ENCODE measurements at regions not wholly inside any gene's neighbourhood (a gene's known extent, or its start where the extent isn't known, plus 50 kb on each side); places are given as distances from the start of the nearest gene placed in this dataset.

DNA sequence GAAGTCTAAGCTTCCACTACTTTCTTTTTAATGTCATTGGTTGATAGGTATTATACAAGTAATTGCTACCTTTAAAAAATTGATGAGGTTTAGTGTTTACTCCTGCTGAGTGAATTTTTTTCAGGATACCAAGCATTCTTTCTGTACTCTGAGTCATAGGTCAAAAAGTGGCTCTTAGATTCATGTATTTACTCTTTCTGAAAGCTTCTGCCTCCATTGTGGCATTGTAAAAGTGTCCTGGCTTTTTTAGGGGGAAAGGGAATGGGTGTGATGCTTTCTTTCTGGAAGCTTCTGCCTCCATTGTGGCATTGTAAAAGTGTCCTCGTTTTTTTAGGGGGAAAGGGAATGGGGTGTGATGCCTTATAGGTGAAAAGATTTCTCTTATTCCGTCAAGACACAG is 286.5 kb downstream of the LPIN1 start:
- DNase-seq: no peak

DNA sequence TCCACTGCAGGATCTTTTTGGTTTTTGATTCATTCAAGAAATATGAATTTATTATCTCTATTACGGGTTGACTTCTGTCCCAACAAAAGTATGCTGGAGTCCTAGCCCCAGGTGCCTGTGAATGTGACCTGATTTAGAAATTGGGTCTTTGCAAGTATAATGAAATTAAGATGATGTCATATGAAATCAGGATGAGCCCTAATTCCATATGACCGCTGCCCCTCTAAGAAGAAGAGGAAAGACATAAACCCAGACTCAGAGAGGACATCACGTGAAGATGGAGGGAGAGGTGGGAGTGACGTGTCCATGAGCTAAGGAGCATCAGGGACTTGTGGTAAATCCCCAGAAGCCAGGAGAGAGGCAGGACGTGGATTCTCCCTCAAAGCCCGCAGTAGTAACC is 287.1 kb downstream of the LPIN1 start:
- DNase-seq: no peak

DNA sequence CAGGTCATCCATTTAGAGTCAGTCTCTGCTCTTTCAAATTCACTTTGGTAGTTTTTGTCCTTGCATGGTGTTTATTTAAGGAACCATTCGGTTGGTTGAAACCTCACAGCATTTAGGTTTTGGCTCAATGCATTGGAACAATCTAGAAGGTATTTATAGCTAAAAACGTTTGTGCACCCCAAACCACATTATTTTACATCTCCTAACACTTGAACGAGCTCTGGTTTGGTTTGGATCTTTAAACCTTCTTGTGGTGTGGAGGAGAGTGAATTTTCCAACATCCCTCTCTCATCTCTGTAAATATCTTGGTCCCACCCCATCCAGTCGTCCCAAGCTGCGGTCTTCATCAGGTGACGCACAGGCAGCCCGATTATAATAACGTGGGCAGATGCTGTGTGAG is 287.9 kb downstream of the LPIN1 start:
- no peak for DNase-seq

DNA sequence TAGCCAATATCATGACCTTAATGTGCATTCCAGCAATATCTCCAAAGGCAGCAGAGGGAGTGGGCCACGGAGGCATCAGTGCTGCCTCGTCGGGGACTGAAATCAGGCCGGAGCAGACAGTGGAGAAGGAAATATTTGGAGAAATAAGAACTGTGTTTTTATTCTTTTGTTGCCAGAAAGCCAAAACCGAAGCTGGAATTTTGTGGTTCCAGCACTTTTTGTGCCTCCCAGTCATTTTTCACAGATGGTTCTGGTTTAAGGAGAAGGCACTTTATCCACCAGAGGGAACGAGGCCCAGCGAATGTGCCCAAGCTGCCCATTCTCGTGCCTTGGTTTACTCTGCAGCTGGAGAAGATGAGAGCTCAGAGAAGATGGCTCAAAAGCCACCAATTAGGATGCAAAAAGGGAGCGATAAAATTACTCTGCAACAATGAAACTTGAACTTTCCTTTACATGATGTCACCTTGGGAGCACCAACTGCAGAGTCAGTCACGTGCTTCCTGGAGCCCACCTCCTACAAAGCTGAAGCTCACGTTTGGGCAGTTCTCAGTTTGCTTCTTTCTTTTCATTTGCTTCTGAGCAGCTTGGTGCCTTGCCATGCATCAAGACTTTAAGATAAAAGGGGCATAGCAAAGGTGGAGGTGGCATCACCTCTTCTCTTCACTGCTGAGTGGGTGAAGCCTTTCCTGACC is 288.7 kb downstream of the LPIN1 start:
- no peak for DNase-seq

DNA sequence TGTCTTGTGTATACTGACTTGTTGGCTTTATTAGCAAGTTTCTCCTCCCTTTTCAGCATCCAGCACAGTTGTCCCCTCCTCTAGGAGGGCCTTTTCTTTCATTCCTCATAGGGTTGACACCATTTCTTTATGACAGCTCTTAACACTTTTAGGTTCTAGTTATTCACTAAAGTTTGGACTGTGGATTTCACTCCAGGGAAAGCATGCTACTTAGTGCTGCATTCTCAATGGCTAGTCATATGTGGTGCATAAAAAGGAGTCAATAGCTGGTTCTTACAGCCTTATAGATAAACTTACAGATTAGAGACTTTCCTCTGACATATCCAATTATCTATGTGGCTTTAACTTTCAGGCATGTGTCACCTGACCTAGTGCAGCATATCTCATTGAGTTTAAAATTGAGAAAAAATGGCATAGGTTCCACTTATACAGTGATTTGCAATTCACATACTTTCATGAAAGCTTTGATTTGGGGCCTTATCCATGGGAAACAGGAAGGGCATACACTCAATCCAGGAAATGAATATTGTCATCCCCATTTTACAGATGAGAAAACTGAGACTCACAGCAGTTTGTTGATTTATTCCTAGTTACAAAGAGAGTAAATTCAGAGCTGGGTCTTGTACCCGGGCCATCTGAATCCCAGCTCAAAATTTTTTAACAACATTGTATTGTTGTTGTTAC is 289.7 kb downstream of the LPIN1 start:
- DNase-seq: no peak

DNA sequence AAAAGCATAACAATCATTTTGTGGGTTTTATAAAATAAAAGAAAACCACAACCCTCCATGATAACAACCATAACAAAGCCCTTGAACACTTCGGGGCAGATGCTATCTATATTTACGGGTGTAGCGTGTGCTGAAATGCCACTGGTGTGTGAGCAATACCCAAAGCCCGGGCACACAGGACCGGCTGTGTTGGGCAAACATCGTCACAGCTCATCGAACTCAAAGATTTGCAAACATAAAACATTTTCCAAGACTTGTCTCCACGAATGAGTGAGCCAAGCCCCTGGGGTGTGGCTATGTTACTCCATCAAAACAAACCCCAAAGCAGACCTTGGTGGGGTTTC is 290.2 kb downstream of the LPIN1 start:
- no peak for DNase-seq

DNA sequence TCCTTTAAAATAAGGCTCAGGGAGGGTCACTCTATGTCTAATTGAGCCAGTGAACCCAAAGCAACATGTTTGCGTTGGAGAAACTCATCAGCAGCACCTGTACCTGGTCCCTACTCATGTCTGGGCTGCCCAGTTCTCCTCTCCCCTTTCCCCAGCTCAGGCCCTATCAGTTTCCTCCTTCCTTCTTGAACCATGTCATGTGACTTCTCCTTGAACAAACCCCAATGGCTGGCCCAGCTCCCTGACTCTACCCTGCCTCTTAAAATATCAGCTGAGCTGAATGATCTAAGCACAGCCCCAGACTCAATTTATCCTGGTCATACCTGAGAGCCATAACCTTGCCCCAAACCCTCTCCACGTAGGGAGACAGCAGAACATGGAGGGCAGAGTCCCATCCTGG is 290.9 kb downstream of the LPIN1 start:
- no peak for DNase-seq

DNA sequence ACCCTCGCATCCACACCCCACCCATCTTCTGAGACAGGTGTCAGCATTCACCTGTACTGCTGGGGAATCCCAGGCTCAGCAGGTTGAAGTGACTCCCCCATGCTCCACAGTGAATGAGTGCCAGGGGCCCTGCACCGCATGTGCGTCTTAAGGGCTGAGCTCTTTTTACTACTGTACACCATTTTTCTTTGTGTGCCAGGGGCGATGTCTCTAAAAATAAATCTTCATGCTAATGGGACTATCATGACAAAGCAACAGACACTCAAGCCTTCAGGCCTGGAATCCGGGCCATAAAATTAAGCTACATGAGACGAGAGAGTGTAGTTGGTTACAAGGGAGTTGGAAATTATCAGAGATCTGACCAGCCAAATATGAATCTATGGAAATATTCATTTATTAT is 294.8 kb downstream of the LPIN1 start:
- DNase-seq: no peak

DNA sequence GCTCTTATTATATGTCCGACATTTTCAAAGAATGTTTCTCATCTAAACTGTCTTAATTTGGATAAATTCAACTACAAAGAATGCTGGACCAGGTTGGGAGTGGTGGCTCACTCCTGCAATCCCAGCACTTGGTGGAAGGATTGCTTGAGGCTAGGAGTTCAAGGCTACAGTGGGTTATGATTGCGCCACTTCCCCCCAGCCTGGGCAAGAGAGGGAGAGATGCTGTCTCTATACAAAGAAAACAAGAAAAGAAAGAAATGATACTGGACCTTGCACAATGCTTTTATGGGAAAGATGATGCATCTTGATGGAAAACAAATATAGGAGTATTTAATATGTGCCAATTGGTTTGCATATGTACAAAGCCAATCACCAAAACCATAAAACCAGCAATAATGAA is 296.7 kb downstream of the LPIN1 start:
- no peak for DNase-seq

DNA sequence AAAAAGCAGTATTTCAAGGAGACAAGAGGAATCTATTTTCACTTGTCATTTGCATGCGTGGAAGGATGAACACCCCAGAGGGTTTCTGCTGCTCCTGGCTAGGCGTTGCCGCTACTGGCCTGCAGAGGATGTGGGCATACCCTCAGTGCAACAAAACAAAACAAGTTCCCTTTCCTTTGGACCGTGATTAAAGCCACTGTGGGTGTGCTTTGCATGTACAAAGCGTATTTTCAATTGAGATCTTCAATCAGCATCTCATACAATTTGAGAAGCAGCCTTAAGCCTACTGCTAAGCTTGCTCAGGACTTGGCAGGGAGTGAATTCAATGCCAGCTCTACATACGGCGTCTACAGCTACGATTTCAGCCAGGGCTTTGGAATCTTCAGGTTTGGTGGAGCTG is 298.4 kb downstream of the LPIN1 start:
- DNase-seq: no peak

DNA sequence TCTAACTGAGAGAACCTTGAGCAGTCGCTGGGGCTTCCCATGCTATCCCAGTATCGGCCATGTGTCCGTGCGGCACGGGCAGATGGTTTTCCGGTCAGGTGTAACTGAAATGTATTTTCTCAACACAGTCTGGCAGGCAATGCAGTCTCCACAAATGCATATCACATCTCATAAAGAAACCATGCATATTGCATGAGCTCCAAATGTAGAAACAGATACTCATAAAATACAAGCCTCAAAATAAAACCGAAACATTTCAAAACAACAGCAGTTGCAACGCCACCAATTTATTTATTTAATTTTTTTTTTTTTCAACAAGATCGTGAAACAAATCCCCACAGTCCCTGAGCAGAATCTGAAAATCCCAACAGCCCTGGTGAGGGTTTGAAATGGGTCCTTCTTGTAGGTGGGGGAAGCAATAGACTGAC is 299.4 kb downstream of the LPIN1 start:
- no peak for DNase-seq

DNA sequence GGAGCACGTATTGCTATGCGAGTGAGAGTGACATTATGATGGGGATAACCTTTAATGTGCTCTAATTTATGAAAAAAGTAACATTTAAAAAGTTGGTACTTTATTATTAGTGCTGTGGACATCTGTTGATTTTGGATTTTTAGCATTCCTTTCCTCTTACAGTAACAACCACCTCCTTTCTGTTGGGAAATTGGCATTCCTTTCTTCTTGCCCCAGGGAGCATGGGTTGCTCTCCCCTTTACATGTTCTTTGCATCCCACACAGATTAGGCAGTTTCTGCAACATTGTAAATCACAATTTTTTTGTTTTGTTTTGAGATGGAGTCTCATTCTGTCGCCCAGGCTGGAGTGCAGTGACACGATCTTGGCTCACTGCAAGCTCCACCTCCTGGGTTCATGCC is 300.2 kb downstream of the LPIN1 start:
- no peak for DNase-seq

DNA sequence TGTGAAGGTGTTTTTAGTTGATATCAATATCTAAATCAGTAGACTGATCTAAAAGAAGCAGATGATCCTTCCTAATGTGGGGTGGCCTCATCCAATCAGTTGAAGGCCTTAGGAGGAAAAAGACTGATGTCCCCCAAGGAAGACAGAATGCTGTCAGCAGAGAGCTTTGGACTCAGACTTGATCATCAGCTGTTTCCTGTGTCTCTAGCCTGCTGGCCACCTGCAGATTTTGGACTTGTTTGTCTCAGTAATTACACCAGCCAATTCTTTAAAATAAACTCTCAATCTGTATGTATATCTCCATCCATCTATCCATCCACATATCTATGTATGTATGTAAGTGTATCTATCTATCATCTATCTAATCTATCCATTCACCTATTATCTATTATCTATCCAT is 301.3 kb downstream of the LPIN1 start:
- DNase-seq: no peak

DNA sequence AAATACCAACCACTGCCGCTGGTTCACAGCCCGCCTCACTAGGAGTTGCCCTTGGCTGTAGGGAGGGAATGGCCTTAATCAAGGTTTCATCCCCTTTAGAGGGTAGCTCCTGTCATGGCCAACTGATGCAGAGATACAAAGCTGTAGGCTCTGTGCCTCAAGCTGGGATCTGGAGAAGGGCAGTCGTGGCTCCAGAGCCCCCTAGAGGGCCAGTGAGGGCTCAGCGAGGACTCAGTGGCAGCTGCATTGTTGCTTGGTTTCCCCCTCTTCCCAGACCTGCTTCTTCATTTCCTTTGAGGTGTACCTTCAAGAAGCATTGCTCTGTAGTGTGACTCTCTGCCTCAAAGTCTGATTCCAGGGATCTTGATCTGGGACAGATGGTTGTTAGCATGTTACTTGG is 302.1 kb downstream of the LPIN1 start:
- no peak for DNase-seq

DNA sequence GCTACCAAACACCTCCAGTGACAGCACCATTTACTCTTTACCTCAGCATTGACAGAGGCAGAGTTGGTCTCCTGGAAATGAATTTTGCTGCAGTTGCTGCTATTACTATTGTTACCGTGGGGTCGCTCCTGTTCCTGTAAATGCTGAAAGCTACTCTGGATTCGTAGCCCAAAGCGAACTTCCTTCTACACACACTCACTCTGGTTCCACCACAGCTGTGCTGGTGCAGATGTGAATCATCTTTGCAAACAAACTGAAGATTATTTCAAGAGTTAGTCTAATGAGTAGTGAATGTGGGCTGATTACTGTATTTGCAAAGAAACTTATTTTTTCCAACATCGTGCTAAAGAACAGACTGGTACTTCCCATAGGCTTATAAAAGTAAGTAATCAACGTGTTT is 304.0 kb downstream of the LPIN1 start:
- DNase-seq: no peak

DNA sequence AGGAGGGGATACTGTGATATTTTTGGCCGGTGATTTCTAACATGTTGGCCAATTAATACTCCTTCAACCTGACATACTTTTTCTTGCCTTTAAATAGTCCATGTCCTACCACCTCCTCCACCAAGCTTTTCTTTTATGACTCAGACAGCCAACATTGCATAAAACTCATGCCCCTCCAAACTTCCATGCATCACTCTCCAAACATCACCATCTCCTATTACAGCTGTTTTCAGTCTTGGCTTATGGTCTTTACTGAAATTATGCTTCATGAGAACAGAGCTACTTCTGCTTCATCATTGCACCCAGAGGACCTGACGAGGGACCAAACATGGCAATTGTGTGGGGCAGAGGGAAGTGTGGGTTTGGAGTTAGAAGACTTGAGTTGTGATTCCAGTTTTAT is 305.4 kb downstream of the LPIN1 start:
- DNase-seq: no peak

DNA sequence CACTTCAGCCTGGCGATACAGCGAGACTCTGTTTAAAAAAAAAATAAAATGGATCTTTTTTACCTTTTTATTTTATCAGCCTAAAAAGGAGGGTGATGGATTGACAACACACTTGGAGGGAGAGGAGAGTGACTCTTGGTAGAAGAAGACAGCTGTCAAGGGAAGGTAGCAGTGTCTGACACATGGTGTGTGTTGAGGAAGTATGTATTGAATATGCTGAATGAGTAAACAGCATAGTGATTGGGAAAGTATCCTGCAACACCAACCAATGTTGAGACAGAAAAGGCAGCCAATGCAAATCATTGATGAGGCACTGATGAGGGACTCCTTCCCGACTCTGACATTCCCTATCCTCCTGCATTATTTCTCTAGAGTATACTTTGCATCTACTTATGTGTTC is 306.4 kb downstream of the LPIN1 start:
- DNase-seq: no peak

DNA sequence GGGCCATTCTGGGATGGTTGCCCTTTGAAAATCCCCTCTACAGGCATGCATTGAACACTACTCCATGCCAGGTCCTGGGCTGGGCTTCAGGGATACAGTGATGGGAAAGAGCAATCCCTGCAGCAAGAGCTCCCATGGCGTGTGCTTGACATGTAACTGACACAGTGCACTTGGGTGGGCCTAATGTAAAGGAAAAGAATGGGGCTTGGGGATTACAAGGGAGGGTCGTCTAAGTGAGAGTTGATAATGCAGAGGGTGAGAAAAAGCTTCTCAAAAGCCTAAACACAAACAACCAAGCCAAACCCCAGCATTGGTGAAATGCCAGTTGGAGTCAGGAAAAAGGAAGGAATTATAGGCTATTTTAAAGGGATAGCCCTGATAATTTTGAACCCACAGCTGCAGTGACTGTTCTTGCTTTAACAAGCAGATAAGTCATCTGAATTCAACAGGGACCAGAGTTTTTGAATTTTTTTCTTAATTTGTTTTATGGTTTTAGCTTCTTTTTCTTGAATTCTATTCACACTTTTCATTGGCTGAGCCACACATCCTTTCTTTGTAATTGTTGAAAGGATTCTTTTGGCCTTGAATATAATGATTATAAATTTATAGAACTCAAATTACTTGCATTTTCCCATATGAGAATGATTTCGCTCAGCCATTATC is 308.7 kb downstream of the LPIN1 start:
- no peak for DNase-seq

DNA sequence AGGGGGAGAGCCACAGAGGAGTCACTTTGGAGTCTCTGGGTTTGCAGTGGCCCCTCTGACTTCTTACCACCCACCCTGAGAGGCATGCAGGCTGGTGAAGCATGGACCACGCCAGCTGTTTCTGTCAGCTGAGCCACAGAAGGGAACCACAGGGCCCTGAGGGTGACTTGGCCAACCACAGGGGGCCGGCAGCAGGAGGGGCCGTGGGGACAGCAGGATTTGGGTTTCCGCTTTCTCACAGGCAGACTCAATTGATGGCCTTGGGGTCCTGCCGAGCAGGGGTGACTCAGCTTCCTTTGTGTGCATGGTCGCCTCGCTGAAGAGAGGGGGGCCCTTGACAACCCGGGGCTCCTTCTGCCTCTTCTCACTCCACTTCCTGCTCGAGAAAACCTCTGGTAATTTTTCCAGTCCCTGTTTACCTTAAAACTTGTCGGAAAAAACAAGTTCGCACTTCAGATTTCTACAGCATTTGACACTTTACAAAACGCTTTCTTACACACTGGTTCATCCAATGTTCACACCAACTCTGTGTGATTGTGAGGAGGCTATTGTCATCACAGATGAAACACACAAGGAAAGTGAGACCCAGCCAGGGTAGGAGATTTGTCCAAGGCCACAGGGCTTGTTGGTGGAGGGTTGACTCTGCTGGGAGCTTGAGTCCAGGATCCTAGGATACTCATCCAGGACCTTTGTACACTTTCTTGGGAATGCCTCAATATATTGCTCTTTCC is 311.2 kb downstream of the LPIN1 start:
- no peak for DNase-seq

DNA sequence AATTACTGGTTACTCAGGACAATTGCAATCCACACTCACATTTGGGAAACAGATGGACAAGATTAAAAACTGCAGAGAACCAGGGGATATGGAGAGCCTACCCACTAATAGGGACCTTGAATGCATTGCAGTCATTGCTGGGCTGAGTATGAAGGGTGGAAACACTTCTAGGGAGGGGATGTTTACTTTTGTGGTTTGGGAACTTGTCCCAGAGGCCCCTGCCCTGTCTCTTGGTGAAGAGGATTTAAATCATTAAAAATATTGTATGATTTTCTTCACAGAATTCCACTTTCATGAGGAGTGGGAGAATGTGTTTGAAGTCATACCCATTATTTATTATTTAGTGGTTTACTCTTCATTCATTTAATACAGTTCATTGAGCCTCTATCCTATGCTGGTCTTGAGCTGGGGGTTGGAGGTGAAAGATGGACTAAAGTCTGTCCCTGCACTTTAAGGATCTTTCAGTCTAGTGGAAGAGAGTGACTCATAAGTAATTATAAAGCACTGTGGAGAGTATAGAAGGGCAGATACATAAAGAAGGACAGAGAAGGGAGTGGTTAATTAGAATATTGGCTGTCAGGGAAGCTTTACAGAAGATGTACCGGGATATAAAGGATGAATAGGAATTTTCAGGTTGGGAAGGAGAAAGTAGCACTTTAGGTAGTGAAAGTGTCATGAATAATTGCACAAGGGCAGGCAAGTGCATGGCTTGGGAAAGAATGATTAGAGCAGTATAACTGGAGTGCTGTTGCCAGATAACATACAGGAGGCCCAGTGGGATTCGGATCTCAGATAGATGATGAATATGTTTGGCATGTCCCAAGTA is 313.4 kb downstream of the LPIN1 start:
- DNase-seq: no peak

DNA sequence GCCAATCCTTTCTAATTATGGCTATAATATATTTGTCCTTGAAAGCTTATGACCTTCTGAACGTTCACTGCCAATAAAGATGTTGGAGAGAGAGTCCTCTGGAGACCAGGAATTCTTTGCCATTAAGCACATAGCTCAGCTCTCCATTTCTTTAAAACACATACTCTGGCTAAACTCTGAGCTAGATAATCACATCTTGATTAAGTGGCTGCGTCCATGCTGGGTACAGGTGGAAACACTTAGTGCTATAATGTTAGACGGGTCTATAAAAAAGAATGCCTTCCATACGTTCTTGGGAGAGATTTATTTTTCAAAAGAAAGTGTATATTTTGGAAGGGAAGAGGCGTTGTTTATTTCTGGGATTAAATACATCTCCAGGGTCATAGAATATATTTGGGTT is 314.5 kb downstream of the LPIN1 start:
- DNase-seq: no peak

DNA sequence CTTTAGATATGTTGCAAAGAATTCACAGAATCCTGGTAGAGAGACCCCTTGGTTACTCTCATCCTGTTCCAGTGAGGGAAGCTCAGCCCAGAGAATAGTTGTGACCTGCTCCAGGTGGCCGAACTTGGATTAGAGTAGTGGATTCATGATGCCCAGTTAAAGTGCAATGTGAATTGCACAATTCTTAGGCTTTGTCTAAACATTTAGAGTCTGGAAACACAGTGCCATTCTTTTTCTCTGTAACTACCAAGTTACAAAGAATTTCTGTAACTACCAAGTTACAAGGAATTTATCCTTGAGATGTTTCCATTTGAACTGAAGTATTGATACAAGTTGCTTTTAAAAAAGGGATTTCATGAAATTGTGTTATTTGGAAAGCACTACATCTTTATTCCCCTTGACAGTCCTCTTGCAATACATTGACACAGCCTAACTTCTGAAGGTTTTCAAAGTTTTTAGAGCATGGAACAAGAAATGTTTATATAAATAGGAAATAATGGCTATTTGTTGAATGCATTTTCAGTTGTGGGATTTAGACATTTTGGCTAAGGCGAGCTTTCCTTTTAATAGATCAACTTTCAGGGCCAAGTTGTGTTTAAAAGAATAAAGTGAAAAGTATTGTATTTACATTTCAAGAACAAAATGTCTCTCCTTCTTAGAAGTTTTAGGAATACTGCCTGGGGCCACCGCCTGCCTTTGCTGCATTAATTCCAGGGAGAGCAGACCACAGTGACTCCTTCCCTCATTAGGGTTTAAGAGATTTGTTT is 315.0 kb downstream of the LPIN1 start:
- DNase-seq: no peak

All from effector CD8-positive, alpha-beta T cell (primary cell).